ENCODE measurements at regions not wholly inside any gene's neighbourhood (a gene's known extent, or its start where the extent isn't known, plus 50 kb on each side); places are given as distances from the start of the nearest gene placed in this dataset.

DNA sequence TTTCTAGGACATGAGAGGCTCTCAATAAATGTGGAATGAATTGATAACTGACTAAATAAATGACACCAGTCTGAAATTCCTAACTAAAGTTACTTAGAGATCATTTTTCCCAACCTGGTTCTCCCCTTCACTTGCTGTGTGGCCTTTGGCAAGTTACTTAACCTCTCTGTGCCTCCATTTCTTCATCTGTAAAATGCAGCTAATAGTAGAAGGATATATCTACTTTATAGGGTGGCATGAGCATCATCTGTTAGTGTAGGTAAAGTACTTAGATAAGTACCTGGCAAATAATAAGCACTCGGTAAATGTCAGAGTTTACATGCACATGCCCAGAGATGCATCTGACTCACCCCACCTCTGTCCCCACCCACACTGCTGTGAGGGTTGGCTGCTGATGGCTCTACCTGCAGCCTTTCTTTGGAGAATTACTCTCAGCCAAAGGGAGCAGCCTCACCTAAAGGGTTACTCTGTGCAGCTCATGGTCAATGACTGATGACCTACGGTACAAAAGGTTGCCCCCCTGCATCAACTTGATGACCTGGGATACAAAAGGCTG is 139.3 kb downstream of the CHIC2 start:
- no peak overlapping the region for H3K56ac ChIP-seq (ENCODE audit: low read length)
- WGBS (ENCODE audit: extremely low coverage, insufficient coverage, low lambda C conversion rate), result no CpG with 5 or more reads among the region's 2 CpGs
- H4K5ac ChIP-seq (ENCODE audit: low read length), result no peak overlapping the region
- peaks cover 6% of the 10 kb centered on the region for H3K4me1 ChIP-seq (ENCODE audit: control insufficient read depth, low read depth, low read length)
- DNase-seq, result no peak
- H3K36me3 ChIP-seq (ENCODE audit: control insufficient read depth, insufficient read depth, low read length), result no peaks in the 10 kb centered on the region
- no peak overlapping the region for H3K4me3 ChIP-seq (ENCODE audit: low read length)
- no peak overlapping the region for H3K4me2 ChIP-seq (ENCODE audit: low read length)
- H3K18ac ChIP-seq (ENCODE audit: low read length), result no peak overlapping the region
- no peak overlapping the region for H3K4ac ChIP-seq (ENCODE audit: low read depth, low read length)
- H3K9ac ChIP-seq (ENCODE audit: low read length), result no peak overlapping the region
- H2BK5ac ChIP-seq (ENCODE audit: low read length), result peak overlapping the region; percentile 56
- no peak overlapping the region for H4K8ac ChIP-seq (ENCODE audit: low read depth, low read length)
- H3K79me1 ChIP-seq (ENCODE audit: low read length), result no peaks in the 10 kb centered on the region
- H3K23ac ChIP-seq (ENCODE audit: low read length), result no peak overlapping the region
- H3K27me3 ChIP-seq (ENCODE audit: insufficient read depth, low read length, poor library complexity), result no peaks in the 10 kb centered on the region
- H2BK15ac ChIP-seq (replicated peaks; ENCODE audit: low read depth), result no peak overlapping the region
- H2BK120ac ChIP-seq (ENCODE audit: low read depth, low read length), result no peak overlapping the region
- no peaks in the 10 kb centered on the region for H3K79me2 ChIP-seq (ENCODE audit: control insufficient read depth, insufficient read depth, low read length)
- no peak overlapping the region for H2AK5ac ChIP-seq (ENCODE audit: low read length)
- H3K27ac ChIP-seq (ENCODE audit: low read depth, low read length), result no peak overlapping the region

DNA sequence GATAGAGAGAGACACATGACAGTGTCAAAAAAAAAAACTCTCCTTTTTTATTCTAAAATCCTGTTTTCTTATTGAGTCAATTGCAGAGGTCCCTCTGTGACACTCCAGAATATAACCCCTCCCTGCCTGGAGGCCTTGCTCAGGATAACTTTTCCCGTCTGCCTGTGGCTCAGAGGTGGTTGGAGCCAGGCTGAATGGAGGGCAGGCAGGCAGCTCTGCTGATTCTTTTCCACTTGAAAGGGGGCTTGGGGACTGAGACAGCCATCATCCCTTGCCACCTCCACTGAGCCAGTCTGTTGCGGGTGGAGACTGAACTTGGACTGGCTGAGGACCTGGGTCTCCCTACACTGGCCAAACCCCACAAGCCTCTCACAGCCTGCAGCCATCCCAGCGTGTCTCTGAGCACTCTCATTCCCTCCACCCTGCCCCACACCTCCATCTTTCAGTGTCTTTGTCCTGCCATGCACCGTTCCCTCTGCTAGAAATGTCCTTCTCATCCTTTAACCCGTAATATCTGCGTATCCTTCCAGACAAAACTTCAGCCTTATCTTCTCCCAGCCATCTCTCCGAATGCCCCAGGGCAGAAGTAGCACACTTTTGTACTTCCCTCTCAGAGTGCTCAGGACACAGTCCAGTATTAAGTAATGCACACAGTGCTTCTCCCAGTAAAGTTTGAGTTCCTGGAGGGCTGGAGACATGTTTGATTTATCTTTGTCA is 139.9 kb downstream of the CHIC2 start:
- no CpG with 5 or more reads among the region's 7 CpGs for WGBS (ENCODE audit: extremely low coverage, insufficient coverage, low lambda C conversion rate)

DNA sequence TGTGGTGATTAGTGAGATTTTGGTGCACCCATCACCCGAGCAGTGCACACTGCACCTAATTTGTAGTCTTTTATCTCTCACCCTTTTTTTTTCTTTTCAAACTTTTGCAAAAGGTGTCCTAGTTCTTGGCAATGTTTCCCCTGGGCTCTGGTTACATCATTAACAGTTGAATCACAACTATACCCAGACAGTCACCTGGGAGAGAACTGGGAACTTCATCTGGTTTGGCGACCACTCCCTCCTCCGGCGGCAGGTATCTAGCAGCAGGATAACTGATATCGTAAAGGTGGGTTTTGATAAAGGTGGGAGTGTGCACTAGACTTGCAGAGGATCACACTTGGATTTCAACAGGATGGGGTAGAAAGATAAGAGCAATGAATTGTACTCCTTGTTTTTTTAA is 140.5 kb downstream of the CHIC2 start:
- no peak overlapping the region for H4K8ac ChIP-seq (ENCODE audit: low read depth, low read length)
- no peak overlapping the region for H2BK5ac ChIP-seq (ENCODE audit: low read length)
- WGBS (ENCODE audit: extremely low coverage, insufficient coverage, low lambda C conversion rate), result no CpG with 5 or more reads among the region's 5 CpGs
- no peak overlapping the region for H3K4me3 ChIP-seq (ENCODE audit: low read length)
- H3K18ac ChIP-seq (ENCODE audit: low read length), result no peak overlapping the region
- no peaks in the 10 kb centered on the region for H3K79me1 ChIP-seq (ENCODE audit: low read length)
- H2AK5ac ChIP-seq (ENCODE audit: low read length), result no peak overlapping the region
- DNase-seq, result peak; percentile 42
- H3K27me3 ChIP-seq (ENCODE audit: insufficient read depth, low read length, poor library complexity), result no peaks in the 10 kb centered on the region
- H3K27ac ChIP-seq (ENCODE audit: low read depth, low read length), result no peak overlapping the region
- H2BK15ac ChIP-seq (replicated peaks; ENCODE audit: low read depth), result no peak overlapping the region
- no peak overlapping the region for H2BK120ac ChIP-seq (ENCODE audit: low read depth, low read length)
- no peak overlapping the region for H3K23ac ChIP-seq (ENCODE audit: low read length)
- H3K4me1 ChIP-seq (ENCODE audit: control insufficient read depth, low read depth, low read length), result peaks cover 6% of the 10 kb centered on the region
- H3K9ac ChIP-seq (ENCODE audit: low read length), result no peak overlapping the region
- no peak overlapping the region for H4K5ac ChIP-seq (ENCODE audit: low read length)
- no peaks in the 10 kb centered on the region for H3K36me3 ChIP-seq (ENCODE audit: control insufficient read depth, insufficient read depth, low read length)
- no peak overlapping the region for H3K4ac ChIP-seq (ENCODE audit: low read depth, low read length)
- no peak overlapping the region for H3K56ac ChIP-seq (ENCODE audit: low read length)
- H3K79me2 ChIP-seq (ENCODE audit: control insufficient read depth, insufficient read depth, low read length), result no peaks in the 10 kb centered on the region
- H3K4me2 ChIP-seq (ENCODE audit: low read length), result no peak overlapping the region

More for the DNA sequence above, 139.9 kb downstream of the CHIC2 start:
- H3K27ac ChIP-seq (ENCODE audit: low read depth, low read length), result no peak overlapping the region
- peak overlapping the region; percentile 2 for H3K9ac ChIP-seq (ENCODE audit: low read length)
- H4K5ac ChIP-seq (ENCODE audit: low read length), result no peak overlapping the region
- no peak overlapping the region for H2BK15ac ChIP-seq (replicated peaks; ENCODE audit: low read depth)
- H3K79me1 ChIP-seq (ENCODE audit: low read length), result no peaks in the 10 kb centered on the region
- no peaks in the 10 kb centered on the region for H3K36me3 ChIP-seq (ENCODE audit: control insufficient read depth, insufficient read depth, low read length)
- no peak overlapping the region for H3K23ac ChIP-seq (ENCODE audit: low read length)
- peak overlapping the region; percentile 22 for H2BK5ac ChIP-seq (ENCODE audit: low read length)
- no peak overlapping the region for H3K18ac ChIP-seq (ENCODE audit: low read length)
- H3K4me2 ChIP-seq (ENCODE audit: low read length), result no peak overlapping the region
- H4K8ac ChIP-seq (ENCODE audit: low read depth, low read length), result no peak overlapping the region
- H3K4me1 ChIP-seq (ENCODE audit: control insufficient read depth, low read depth, low read length), result peaks cover 6% of the 10 kb centered on the region
- peak overlapping the region; percentile 75 for H3K56ac ChIP-seq (ENCODE audit: low read length)
- no peak overlapping the region for H3K4me3 ChIP-seq (ENCODE audit: low read length)
- no peak overlapping the region for H2AK5ac ChIP-seq (ENCODE audit: low read length)
- DNase-seq, result peak; percentile 28
- H2BK120ac ChIP-seq (ENCODE audit: low read depth, low read length), result no peak overlapping the region
- H3K27me3 ChIP-seq (ENCODE audit: insufficient read depth, low read length, poor library complexity), result no peaks in the 10 kb centered on the region
- no peaks in the 10 kb centered on the region for H3K79me2 ChIP-seq (ENCODE audit: control insufficient read depth, insufficient read depth, low read length)
- H3K4ac ChIP-seq (ENCODE audit: low read depth, low read length), result no peak overlapping the region

DNA sequence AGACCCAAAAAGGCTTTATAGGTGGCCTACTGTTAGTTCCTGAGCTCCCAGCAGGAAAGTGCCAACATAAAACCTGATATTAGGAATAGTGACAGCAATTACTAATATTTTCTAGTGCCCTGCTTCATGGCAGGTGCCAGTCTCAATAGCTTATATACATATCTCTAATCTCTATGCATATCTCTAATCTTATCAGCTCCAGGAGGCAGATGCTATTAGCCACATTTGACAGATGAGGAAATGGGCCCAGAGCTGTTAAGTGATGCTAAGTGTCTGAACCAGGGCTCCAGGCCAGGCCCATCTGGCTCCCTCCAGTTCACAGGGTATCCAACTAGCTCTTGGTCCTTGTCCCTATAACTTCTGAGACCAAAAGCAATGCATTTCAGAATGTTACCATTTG is 142.5 kb downstream of the CHIC2 start:
- Histone ChIP-seq H3K4ac (ENCODE audit: low read depth, low read length) (no peak overlapping the region), H3K4me3 (ENCODE audit: low read length) (no peak overlapping the region), H2BK120ac (ENCODE audit: low read depth, low read length) (no peak overlapping the region), H3K9ac (ENCODE audit: low read length) (no peak overlapping the region), H3K18ac (ENCODE audit: low read length) (no peak overlapping the region), H3K36me3 (ENCODE audit: control insufficient read depth, insufficient read depth, low read length) (no peaks in the 10 kb centered on the region), H3K56ac (ENCODE audit: low read length) (no peak overlapping the region), H3K79me2 (ENCODE audit: control insufficient read depth, insufficient read depth, low read length) (no peaks in the 10 kb centered on the region), H3K79me1 (ENCODE audit: low read length) (no peaks in the 10 kb centered on the region), H3K4me1 (ENCODE audit: control insufficient read depth, low read depth, low read length) (peaks cover 6% of the 10 kb centered on the region), H4K8ac (ENCODE audit: low read depth, low read length) (no peak overlapping the region), H2BK5ac (ENCODE audit: low read length) (peak overlapping the region; percentile 83), H2AK5ac (ENCODE audit: low read length) (no peak overlapping the region), H3K23ac (ENCODE audit: low read length) (no peak overlapping the region), H2BK15ac (replicated peaks; ENCODE audit: low read depth) (no peak overlapping the region), H3K4me2 (ENCODE audit: low read length) (no peak overlapping the region), H3K27me3 (ENCODE audit: insufficient read depth, low read length, poor library complexity) (no peaks in the 10 kb centered on the region), H4K5ac (ENCODE audit: low read length) (no peak overlapping the region), H3K27ac (ENCODE audit: low read depth, low read length) (no peak overlapping the region)
- peak; percentile 85 for DNase-seq

DNA sequence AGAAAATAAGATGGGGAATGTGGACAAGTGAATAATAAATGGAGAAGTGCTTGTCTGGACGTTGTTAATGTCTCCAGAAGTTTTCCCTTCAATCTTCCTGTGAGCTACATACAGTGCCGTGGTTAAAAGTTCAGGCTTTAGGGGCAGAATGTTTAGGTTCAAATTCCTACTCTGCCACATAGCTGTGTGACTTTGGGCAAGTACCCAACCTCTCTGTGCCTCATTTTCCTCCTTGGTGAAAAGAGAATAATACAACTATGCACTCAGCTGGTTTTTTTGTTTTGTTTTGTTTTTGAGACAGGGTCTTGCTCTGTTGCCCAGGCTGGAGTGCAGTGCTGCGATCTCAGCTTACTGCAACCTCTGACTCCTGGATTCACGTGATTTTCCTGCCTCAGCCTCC is 143.5 kb downstream of the CHIC2 start:
- H3K23ac ChIP-seq (ENCODE audit: low read length), result no peak overlapping the region
- H3K27ac ChIP-seq (ENCODE audit: low read depth, low read length), result no peak overlapping the region
- no peak overlapping the region for H3K4me2 ChIP-seq (ENCODE audit: low read length)
- no peak overlapping the region for H2BK15ac ChIP-seq (replicated peaks; ENCODE audit: low read depth)
- H3K79me1 ChIP-seq (ENCODE audit: low read length), result no peaks in the 10 kb centered on the region
- H3K27me3 ChIP-seq (ENCODE audit: insufficient read depth, low read length, poor library complexity), result no peaks in the 10 kb centered on the region
- no peak overlapping the region for H3K18ac ChIP-seq (ENCODE audit: low read length)
- peaks cover 6% of the 10 kb centered on the region for H3K4me1 ChIP-seq (ENCODE audit: control insufficient read depth, low read depth, low read length)
- H2BK120ac ChIP-seq (ENCODE audit: low read depth, low read length), result no peak overlapping the region
- H3K36me3 ChIP-seq (ENCODE audit: control insufficient read depth, insufficient read depth, low read length), result no peaks in the 10 kb centered on the region
- WGBS (ENCODE audit: extremely low coverage, insufficient coverage, low lambda C conversion rate), result no CpG with 5 or more reads among the region's 4 CpGs
- no peak overlapping the region for H3K4ac ChIP-seq (ENCODE audit: low read depth, low read length)
- H3K4me3 ChIP-seq (ENCODE audit: low read length), result no peak overlapping the region
- no peak for DNase-seq
- no peaks in the 10 kb centered on the region for H3K79me2 ChIP-seq (ENCODE audit: control insufficient read depth, insufficient read depth, low read length)
- H4K5ac ChIP-seq (ENCODE audit: low read length), result peak overlapping the region; percentile 8
- H4K8ac ChIP-seq (ENCODE audit: low read depth, low read length), result no peak overlapping the region
- no peak overlapping the region for H3K9ac ChIP-seq (ENCODE audit: low read length)
- H2AK5ac ChIP-seq (ENCODE audit: low read length), result peak overlapping the region; percentile 29
- H2BK5ac ChIP-seq (ENCODE audit: low read length), result peak overlapping the region; percentile 86
- H3K56ac ChIP-seq (ENCODE audit: low read length), result peak overlapping the region; percentile 38

DNA sequence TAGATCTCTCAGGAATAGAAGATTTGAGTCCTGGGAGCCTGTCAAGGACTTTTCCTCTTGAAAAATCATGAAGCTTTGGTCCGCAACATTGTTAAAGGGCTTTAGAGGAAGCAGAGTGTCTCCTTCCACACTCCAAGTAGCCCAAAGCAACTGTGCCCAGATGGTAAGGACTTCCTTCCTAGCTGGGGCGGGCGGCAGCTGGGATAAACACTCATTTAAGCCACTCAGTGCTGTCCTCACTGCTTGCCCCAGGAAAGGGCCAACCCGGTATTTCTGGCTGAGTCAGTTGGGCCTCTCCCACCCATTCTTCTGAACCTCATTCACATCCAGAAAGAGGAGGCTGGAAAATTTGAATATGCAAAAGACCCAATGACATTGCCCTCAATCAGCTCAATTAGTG is 144.3 kb downstream of the CHIC2 start:
- no peak overlapping the region for H3K23ac ChIP-seq (ENCODE audit: low read length)
- WGBS (ENCODE audit: extremely low coverage, insufficient coverage, low lambda C conversion rate), result no CpG with 5 or more reads among the region's 4 CpGs
- H2BK120ac ChIP-seq (ENCODE audit: low read depth, low read length), result no peak overlapping the region
- H3K56ac ChIP-seq (ENCODE audit: low read length), result peak overlapping the region; percentile 42
- peak overlapping the region; percentile 44 for H3K4ac ChIP-seq (ENCODE audit: low read depth, low read length)
- no peak overlapping the region for H3K4me2 ChIP-seq (ENCODE audit: low read length)
- no peaks in the 10 kb centered on the region for H3K79me2 ChIP-seq (ENCODE audit: control insufficient read depth, insufficient read depth, low read length)
- peak; percentile 88 for DNase-seq
- H3K36me3 ChIP-seq (ENCODE audit: control insufficient read depth, insufficient read depth, low read length), result no peaks in the 10 kb centered on the region
- H3K27me3 ChIP-seq (ENCODE audit: insufficient read depth, low read length, poor library complexity), result no peaks in the 10 kb centered on the region
- H2BK15ac ChIP-seq (replicated peaks; ENCODE audit: low read depth), result no peak overlapping the region
- peak overlapping the region; percentile 6 for H3K9ac ChIP-seq (ENCODE audit: low read length)
- no peaks in the 10 kb centered on the region for H3K79me1 ChIP-seq (ENCODE audit: low read length)
- H4K8ac ChIP-seq (ENCODE audit: low read depth, low read length), result no peak overlapping the region
- H2AK5ac ChIP-seq (ENCODE audit: low read length), result no peak overlapping the region
- no peak overlapping the region for H3K4me3 ChIP-seq (ENCODE audit: low read length)
- peak overlapping the region; percentile 51 for H3K18ac ChIP-seq (ENCODE audit: low read length)
- H3K27ac ChIP-seq (ENCODE audit: low read depth, low read length), result peak overlapping the region; percentile 83
- peak overlapping the region; percentile 93 for H2BK5ac ChIP-seq (ENCODE audit: low read length)
- H4K5ac ChIP-seq (ENCODE audit: low read length), result no peak overlapping the region
- peaks cover 6% of the 10 kb centered on the region for H3K4me1 ChIP-seq (ENCODE audit: control insufficient read depth, low read depth, low read length)
